CD14-positive monocyte (primary cell): ENCODE measurements at regions not wholly inside any gene's neighbourhood (a gene's known extent, or its start where the extent isn't known, plus 50 kb on each side); places are given as distances from the start of the nearest gene placed in this dataset.

Source experiments
- DNase-seq, 3 donors: peaks; one replicate each; pipeline ENCODE4 v3.0.0-alpha.2; 2011 to 2022
- H2AFZ ChIP-seq: 2 replicates; pipeline ENCODE4 v1.6.0; 2012; ENCODE audit warnings: mild to moderate bottlenecking, low read depth, low read length, inconsistent platforms; ENCODE audit not compliant: insufficient read depth, poor library complexity, severe bottlenecking
- H3K27ac ChIP-seq, 2 donors: 1 replicate in 1 of 2; 2 replicates in 1 of 2; pipeline ENCODE4 v1.5.1; 2012 to 2013; ENCODE audit warnings: low read length in 2 of 2, control low read depth in 1 of 2, inconsistent platforms in 1 of 2, low read depth in 1 of 2, mild to moderate bottlenecking in 1 of 2
- H3K27me3 ChIP-seq, 2 donors: one replicate each; pipeline versions ENCODE4 v1.6.0 to v1.6.1; 2011 to 2013; ENCODE audit warnings: low read length in 2 of 2; ENCODE audit not compliant: control insufficient read depth in 2 of 2, insufficient read depth in 2 of 2
- H3K36me3 ChIP-seq, 2 donors: replicated peaks in 1 of 2; 1 replicate in 1 of 2; 2 replicates in 1 of 2; pipeline versions ENCODE4 v1.5.1 to v1.6.1; 2012 to 2013; ENCODE audit warnings: low read length in 2 of 2, control low read depth in 1 of 2, inconsistent platforms in 1 of 2, mild to moderate bottlenecking in 1 of 2; ENCODE audit not compliant: insufficient read depth in 2 of 2, control insufficient read depth in 1 of 2
- H3K4me1 ChIP-seq, 2 donors: 1 replicate in 1 of 2; 2 replicates in 1 of 2; pipeline versions ENCODE4 v1.5.1 to v1.6.1; 2012 to 2013; ENCODE audit warnings: low read length in 2 of 2, control low read depth in 1 of 2, inconsistent platforms in 1 of 2, mild to moderate bottlenecking in 1 of 2, moderate library complexity in 1 of 2; ENCODE audit not compliant: insufficient read depth in 2 of 2, control insufficient read depth in 1 of 2
- H3K4me2 ChIP-seq: replicated peaks from 2 replicates; pipeline ENCODE3; 2012; ENCODE audit warnings: low read length, moderate library complexity, mild to moderate bottlenecking; ENCODE audit not compliant: poor library complexity, severe bottlenecking; ENCODE audit errors: extremely low read depth
- H3K4me3 ChIP-seq, 3 experiments: fragments of 200-600 bp in 1 of 3; sonication (generic) in 1 of 3; replicated peaks in 1 of 3; 1 replicate in 2 of 3; 2 replicates in 1 of 3; pipeline ENCODE4 v1.5.1; 2011 to 2013; ENCODE audit warnings: low read length in 3 of 3, mild to moderate bottlenecking in 3 of 3, control low read depth in 2 of 3, low read depth in 2 of 3, inconsistent platforms in 1 of 3, moderate library complexity in 1 of 3
- H3K79me2 ChIP-seq: 2 replicates; pipeline ENCODE4 v1.6.0; 2012; ENCODE audit warnings: mild to moderate bottlenecking, control low read depth, inconsistent platforms, low read length, moderate library complexity; ENCODE audit not compliant: insufficient read depth
- H3K9ac ChIP-seq: 2 replicates; pipeline ENCODE4 v1.6.0; 2017; ENCODE audit warnings: low read length, mild to moderate bottlenecking; ENCODE audit not compliant: insufficient read depth, poor library complexity, severe bottlenecking
- H3K9me3 ChIP-seq, 2 donors: replicated peaks in 1 of 2; 1 replicate in 1 of 2; 2 replicates in 1 of 2; pipeline versions ENCODE4 v1.5.1 to v1.6.1; 2012 to 2013; ENCODE audit warnings: low read length in 2 of 2, control low read depth in 1 of 2; ENCODE audit not compliant: control insufficient read depth in 1 of 2, insufficient read depth in 1 of 2
- H4K20me1 ChIP-seq: 2 replicates; pipeline ENCODE4 v1.6.0; 2012; ENCODE audit warnings: mild to moderate bottlenecking, low read length, control low read depth, moderate library complexity; ENCODE audit not compliant: insufficient read depth
- H3K27ac Mint-ChIP-seq, 7 donors: one replicate each; pipeline ENCODE4 v1.8.0; 2020; ENCODE audit warnings: mild to moderate bottlenecking in 7 of 7, mixed read lengths in 7 of 7, moderate library complexity in 6 of 7, inconsistent platforms in 2 of 7
- H3K27me3 Mint-ChIP-seq, 3 donors: one replicate each; pipeline ENCODE4 v1.8.0; 2021 to 2022; ENCODE audit warnings: low read depth in 3 of 3, mild to moderate bottlenecking in 3 of 3, mixed read lengths in 3 of 3, moderate library complexity in 3 of 3, inconsistent platforms in 1 of 3
- H3K36me3 Mint-ChIP-seq, 2 donors: one replicate each; pipeline ENCODE4 v1.8.0; 2020; ENCODE audit warnings: mixed read lengths in 2 of 2, inconsistent platforms in 1 of 2, mild to moderate bottlenecking in 1 of 2
- H3K4me1 Mint-ChIP-seq: one replicate; pipeline ENCODE4 v1.8.0; 2020; ENCODE audit warnings: mild to moderate bottlenecking, mixed read lengths
- H3K4me3 Mint-ChIP-seq, 2 donors: one replicate each; pipeline ENCODE4 v1.8.0; 2020; ENCODE audit warnings: mild to moderate bottlenecking in 2 of 2, mixed read lengths in 2 of 2, moderate library complexity in 1 of 2
- H3K9me3 Mint-ChIP-seq, 7 donors: one replicate each; pipeline ENCODE4 v1.8.0; 2020 to 2022; ENCODE audit warnings: mixed read lengths in 7 of 7, mild to moderate bottlenecking in 6 of 7, moderate library complexity in 6 of 7, inconsistent platforms in 2 of 7
- CTCF ChIP-seq: fragments of 200-600 bp; IDR thresholded peaks from one replicate; pipeline ENCODE4 v1.8.0; 2022; ENCODE audit warnings: antibody characterized with exemption, mild to moderate bottlenecking
- WGBS: methylation state at CpG from one replicate; pipeline ENCODE4 v1.1.5; 2013; ENCODE audit warnings: missing lambda C conversion rate; ENCODE audit not compliant: insufficient coverage; 5-methylcytosine and 5-hydroxymethylcytosine counted together
- intact Hi-C, 2 donors: fragments of 100-400 bp; cut with micrococcal nuclease; formaldehyde crosslinking; loops; one replicate each; pipeline versions ENCODE4 v1.15.0 to v1.15.1; 2023

GRCh38 chr12:17020765-17021164 lies 414.8 kb upstream of the LMO3 start:
- no peak overlapping the region for H3K4me3 Mint-ChIP-seq
- no peaks in the 10 kb centered on the region for H3K36me3 Mint-ChIP-seq
- H4K20me1 ChIP-seq = no peaks in the 10 kb centered on the region
- no peaks in the 10 kb centered on the region for H3K79me2 ChIP-seq
- H3K4me1 Mint-ChIP-seq = no peaks in the 10 kb centered on the region
- H3K9me3 Mint-ChIP-seq = peaks cover 5 to 21% (median 11%) of the 10 kb centered on the region in 7 donors
- H3K27me3 Mint-ChIP-seq = peaks cover 0 to 3% (median 0%) of the 10 kb centered on the region in 3 donors
- H3K9me3 ChIP-seq = peaks cover 6 to 13% of the 10 kb centered on the region in 2 donors
- no peak overlapping the region for H3K27ac ChIP-seq
- DNase-seq = no peak
- H3K4me1 ChIP-seq = no peaks in the 10 kb centered on the region
- no peak overlapping the region for H3K27ac Mint-ChIP-seq
- no peak for TF ChIP-seq CTCF
- H2AFZ ChIP-seq = no peak overlapping the region
- no peak overlapping the region for H3K4me2 ChIP-seq
- H3K27me3 ChIP-seq = no peaks in the 10 kb centered on the region
- no peak overlapping the region for H3K4me3 ChIP-seq
- intact Hi-C loops = no loop called here
- no peaks in the 10 kb centered on the region for H3K36me3 ChIP-seq
- no peak overlapping the region for H3K9ac ChIP-seq

- intact Hi-C loops = no loop called here
- H3K4me3 ChIP-seq = no peak overlapping the region
These were observed 411.4 kb upstream of the LMO3 start for GRCh38 chr12:17017402-17017801.

More at GRCh38 chr12:17017402-17017801, 411.4 kb upstream of the LMO3 start:
- no peaks in the 10 kb centered on the region for H3K36me3 Mint-ChIP-seq
- WGBS = no CpG with 5 or more reads among the region's 3 CpGs
- Histone ChIP-seq H3K9ac (no peak overlapping the region), H3K4me2 (no peak overlapping the region), H4K20me1 (no peaks in the 10 kb centered on the region), H3K79me2 (no peaks in the 10 kb centered on the region), H3K27ac (no peak overlapping the region), H3K4me1 (no peaks in the 10 kb centered on the region), H3K9me3 (peaks cover 15 to 16% of the 10 kb centered on the region in 2 donors), H3K27me3 (no peaks in the 10 kb centered on the region), H3K36me3 (no peaks in the 10 kb centered on the region), H2AFZ (no peak overlapping the region)
- no peaks in the 10 kb centered on the region for H3K27me3 Mint-ChIP-seq
- no peaks in the 10 kb centered on the region for H3K4me1 Mint-ChIP-seq
- no peak overlapping the region for H3K27ac Mint-ChIP-seq
- H3K9me3 Mint-ChIP-seq = peaks cover 2 to 21% (median 16%) of the 10 kb centered on the region in 7 donors
- H3K4me3 Mint-ChIP-seq = no peak overlapping the region
- no peak for DNase-seq
- no peak for TF ChIP-seq CTCF
